ENCODE measurements at regions not wholly inside any gene's neighbourhood (a gene's known extent, or its start where the extent isn't known, plus 50 kb on each side); places are given as distances from the start of the nearest gene placed in this dataset.

GRCh38 chr13:40169476-40169875 lies 497.0 kb downstream of the FOXO1 start:
- H3K4me2 ChIP-seq (ENCODE audit: control insufficient read depth, extremely low read depth, insufficient read depth, low read depth, low read length): no peak overlapping the region
- no peaks in the 10 kb centered on the region for H3K9me3 ChIP-seq (ENCODE audit: control insufficient read depth, low read depth, low read length)
- no peak overlapping the region for H3K9ac ChIP-seq (ENCODE audit: control insufficient read depth, extremely low read depth, insufficient read depth, low read length)
- no peak overlapping the region for H2AFZ ChIP-seq (ENCODE audit: control insufficient read depth, low read length)
- no peaks in the 10 kb centered on the region for H3K79me2 ChIP-seq (ENCODE audit: control insufficient read depth, insufficient read depth, low read length)
- no peak overlapping the region for H3K27ac ChIP-seq (ENCODE audit: control insufficient read depth, insufficient read depth, low read length)
- H3K9me1 ChIP-seq (ENCODE audit: control insufficient read depth, extremely low read depth, insufficient read depth, low read length): no peaks in the 10 kb centered on the region
- TF ChIP-seq CTCF (optimal IDR thresholded peaks at IDR 0.05 in 1 of 3, IDR thresholded peaks at IDR 0.05 in 1 of 3, conservative IDR thresholded peaks at IDR 0.05 in 1 of 3; ENCODE audit: extremely low read depth in 1 of 3, insufficient read depth in 2 of 3, low read length in 3 of 3) (no peak), EZH2 (IDR thresholded peaks at IDR 0.05; ENCODE audit: low read length) (no peak)
- no peaks in the 10 kb centered on the region for H4K20me1 ChIP-seq (ENCODE audit: control insufficient read depth, extremely low read depth, insufficient read depth, low read length)
- H3K36me3 ChIP-seq (ENCODE audit: control insufficient read depth in 2 of 2, extremely low read depth in 1 of 2, insufficient read depth in 2 of 2, low read length in 2 of 2): no peaks in the 10 kb centered on the region
- dilution Hi-C loops (cut with MboI; ENCODE audit: extremely low pct_ligation_motif_present, low sequenced_read_pairs): no loop called here
- no peaks in the 10 kb centered on the region for H3K27me3 ChIP-seq (ENCODE audit: control insufficient read depth, extremely low read depth, insufficient read depth, low read length)
- FAIRE-seq (peak; percentile 17), DNase-seq (ENCODE audit: low read depth, low spot score) (peak; percentile 21)
- peaks cover 23% of the 10 kb centered on the region for H3K4me1 ChIP-seq (ENCODE audit: control insufficient read depth, extremely low read depth, insufficient read depth, low read length)
- no peak overlapping the region for H3K4me3 ChIP-seq (ENCODE audit: control insufficient read depth in 2 of 3, extremely low read depth in 1 of 3, insufficient read depth in 2 of 3, low read depth in 1 of 3, low read length in 3 of 3)

DNA sequence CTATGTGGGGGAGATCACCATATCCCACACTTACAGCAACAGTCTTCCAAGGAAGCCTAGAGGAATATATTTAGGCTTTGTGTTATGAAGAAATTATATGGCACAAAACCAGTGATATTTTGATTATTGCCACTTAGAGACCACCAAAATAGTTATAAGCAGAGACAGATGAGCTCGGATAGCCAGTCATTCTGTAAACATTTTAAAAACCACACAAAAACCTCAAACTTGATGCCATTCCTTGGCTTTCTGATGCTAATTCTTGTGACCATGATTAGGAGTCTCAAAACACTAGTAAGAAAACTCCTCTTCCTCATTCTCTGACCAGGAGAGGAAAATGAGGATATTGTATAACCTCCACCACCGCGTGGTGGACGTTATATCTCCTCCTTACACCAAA lies 496.4 kb downstream of the FOXO1 start:
- no peak overlapping the region for H2AFZ ChIP-seq (ENCODE audit: control insufficient read depth, low read length)
- H3K27me3 ChIP-seq (ENCODE audit: control insufficient read depth, extremely low read depth, insufficient read depth, low read length): no peaks in the 10 kb centered on the region
- H3K9me3 ChIP-seq (ENCODE audit: control insufficient read depth, low read depth, low read length): no peaks in the 10 kb centered on the region
- dilution Hi-C loops (cut with MboI; ENCODE audit: extremely low pct_ligation_motif_present, low sequenced_read_pairs): no loop called here
- no peak overlapping the region for H3K4me3 ChIP-seq (ENCODE audit: control insufficient read depth in 2 of 3, extremely low read depth in 1 of 3, insufficient read depth in 2 of 3, low read depth in 1 of 3, low read length in 3 of 3)
- TF ChIP-seq CTCF (optimal IDR thresholded peaks at IDR 0.05 in 1 of 3, IDR thresholded peaks at IDR 0.05 in 1 of 3, conservative IDR thresholded peaks at IDR 0.05 in 1 of 3; ENCODE audit: extremely low read depth in 1 of 3, insufficient read depth in 2 of 3, low read length in 3 of 3) (no peak), EZH2 (IDR thresholded peaks at IDR 0.05; ENCODE audit: low read length) (no peak)
- no peaks in the 10 kb centered on the region for H3K79me2 ChIP-seq (ENCODE audit: control insufficient read depth, insufficient read depth, low read length)
- no peak overlapping the region for H3K4me2 ChIP-seq (ENCODE audit: control insufficient read depth, extremely low read depth, insufficient read depth, low read depth, low read length)
- FAIRE-seq (no peak), DNase-seq (ENCODE audit: low read depth, low spot score) (no peak)
- peaks cover 23% of the 10 kb centered on the region for H3K4me1 ChIP-seq (ENCODE audit: control insufficient read depth, extremely low read depth, insufficient read depth, low read length)
- no peak overlapping the region for H3K9ac ChIP-seq (ENCODE audit: control insufficient read depth, extremely low read depth, insufficient read depth, low read length)
- H4K20me1 ChIP-seq (ENCODE audit: control insufficient read depth, extremely low read depth, insufficient read depth, low read length): no peaks in the 10 kb centered on the region
- H3K9me1 ChIP-seq (ENCODE audit: control insufficient read depth, extremely low read depth, insufficient read depth, low read length): no peaks in the 10 kb centered on the region
- H3K36me3 ChIP-seq (ENCODE audit: control insufficient read depth in 2 of 2, extremely low read depth in 1 of 2, insufficient read depth in 2 of 2, low read length in 2 of 2): no peaks in the 10 kb centered on the region
- no peak overlapping the region for H3K27ac ChIP-seq (ENCODE audit: control insufficient read depth, insufficient read depth, low read length)

All from keratinocyte (primary cell).